H1 (cell line): ENCODE measurements at regions not wholly inside any gene's neighbourhood (a gene's known extent, or its start where the extent isn't known, plus 50 kb on each side); places are given as distances from the start of the nearest gene placed in this dataset.

ENCODE experiments used
- BACH1 ChIP-seq: IDR thresholded peaks from 2 replicates; pipeline ENCODE4 v1.6.1; 2012; ENCODE audit warnings: low read length, improper control_type of control experiment
- CEBPB ChIP-seq: IDR thresholded peaks from 2 replicates; pipeline ENCODE4 v1.6.1; 2012; ENCODE audit warnings: low read depth, low read length
- CTCF ChIP-seq, 3 experiments: IDR thresholded peaks; 1 replicate in 2 of 3; 2 replicates in 1 of 3; pipeline versions ENCODE4 v1.5.1 to v1.6.1; 2011; ENCODE audit warnings: low read length in 3 of 3, mild to moderate bottlenecking in 3 of 3, inconsistent platforms in 2 of 3, low read depth in 1 of 3, moderate library complexity in 1 of 3; ENCODE audit not compliant: insufficient read depth in 1 of 3; ENCODE audit errors: control extremely low read depth in 1 of 3
- EP300 ChIP-seq, 2 experiments: IDR thresholded peaks; 1 replicate in 1 of 2; 2 replicates in 1 of 2; pipeline ENCODE4 v1.6.1; 2011 to 2012; ENCODE audit warnings: low read depth in 2 of 2, low read length in 2 of 2, mild to moderate bottlenecking in 2 of 2, borderline replicate concordance in 1 of 2, inconsistent platforms in 1 of 2, moderate library complexity in 1 of 2
- EZH2 ChIP-seq: fragments of 200-600 bp; sonication (generic); IDR thresholded peaks from 2 replicates; pipeline ENCODE4 v1.7.1; 2012; ENCODE audit warnings: low read depth, mild to moderate bottlenecking, moderate library complexity, low read length, inconsistent platforms; ENCODE audit not compliant: severe bottlenecking
- KDM5A ChIP-seq: fragments of 200-600 bp; IDR thresholded peaks from 2 replicates; pipeline ENCODE4 v1.7.1; 2012; ENCODE audit warnings: mild to moderate bottlenecking, low read length, inconsistent platforms, mixed read lengths
- POLR2AphosphoS5 ChIP-seq: IDR thresholded peaks from 2 replicates; pipeline ENCODE4 v1.6.1; 2011; ENCODE audit warnings: low read depth, low read length
- RAD21 ChIP-seq, 2 experiments: IDR thresholded peaks in 1 of 2; conservative IDR thresholded peaks in 1 of 2; 2 replicates each; pipeline ENCODE4 v1.6.1; 2011; ENCODE audit warnings: low read depth in 2 of 2, low read length in 2 of 2, improper control_type of control experiment in 1 of 2, inconsistent platforms in 1 of 2, mild to moderate bottlenecking in 1 of 2, moderate library complexity in 1 of 2
- RBBP5 ChIP-seq: IDR thresholded peaks from 2 replicates; pipeline ENCODE4 v1.7.1; 2012; ENCODE audit warnings: low read depth, mild to moderate bottlenecking, inconsistent platforms, low read length, moderate library complexity, borderline replicate concordance
- SUZ12 ChIP-seq: fragments of 200-600 bp; sonication (generic); IDR thresholded peaks from 2 replicates; pipeline ENCODE4 v1.6.1; 2012; ENCODE audit warnings: mild to moderate bottlenecking, inconsistent platforms, low read length, moderate library complexity, mixed read lengths
- TAF1 ChIP-seq: IDR thresholded peaks from 2 replicates; pipeline ENCODE4 v1.6.1; 2011; ENCODE audit warnings: mild to moderate bottlenecking, low read depth, low read length

- no peak for TF ChIP-seq RAD21 (IDR thresholded peaks at IDR 0.05 in 1 of 2, conservative IDR thresholded peaks at IDR 0.05 in 1 of 2; ENCODE audit: low read depth in 2 of 2, low read length in 2 of 2)
- TF ChIP-seq POLR2AphosphoS5: no peak
- no peak for TF ChIP-seq KDM5A
- TF ChIP-seq CTCF (IDR thresholded peaks at IDR 0.05; ENCODE audit: control extremely low read depth in 1 of 3, insufficient read depth in 1 of 3, low read depth in 1 of 3, low read length in 3 of 3): no peak
- no peak for TF ChIP-seq CEBPB
- no peak for TF ChIP-seq BACH1
- TF ChIP-seq EZH2: no peak
- TF ChIP-seq RBBP5: no peak
- TF ChIP-seq EP300 (IDR thresholded peaks at IDR 0.05; ENCODE audit: borderline replicate concordance in 1 of 2, low read depth in 2 of 2, low read length in 2 of 2): no peak
- TF ChIP-seq SUZ12: no peak
- no peak for TF ChIP-seq TAF1
These were observed 199.2 kb upstream of the POU2AF2 start for GRCh38 chr11:111046291-111046690.
